GM18520 (cell line): ENCODE measurements at regions not wholly inside any gene's neighbourhood (a gene's known extent, or its start where the extent isn't known, plus 50 kb on each side); places are given as distances from the start of the nearest gene placed in this dataset.

Source experiments
- ATAC-seq: cut with Tn5 transposase; IDR thresholded peaks from one replicate; pipeline ENCODE4 v1.9.1; 2021; ENCODE audit not compliant: unreplicated experiment

GRCh38 chr18:78571831-78572347 lies 407.7 kb upstream of the SALL3 start:
- no peak for ATAC-seq

GRCh38 chr18:78573773-78574172 lies 405.8 kb upstream of the SALL3 start:
- ATAC-seq = no peak

- ATAC-seq = no peak
Measured at GRCh38 chr18:78576967-78577366, 402.7 kb upstream of the SALL3 start.

- ATAC-seq = no peak
Measured at GRCh38 chr18:78579449-78579848, 400.2 kb upstream of the SALL3 start.

- no peak for ATAC-seq
Measured at GRCh38 chr18:78579854-78580577, 399.6 kb upstream of the SALL3 start.

GRCh38 chr18:78580835-78581339 lies 398.7 kb upstream of the SALL3 start:
- no peak for ATAC-seq

GRCh38 chr18:78582181-78582709 lies 397.4 kb upstream of the SALL3 start:
- ATAC-seq = no peak

- ATAC-seq = no peak
Measured at GRCh38 chr18:78582898-78583738, 396.5 kb upstream of the SALL3 start.

- no peak for ATAC-seq
Measured at GRCh38 chr18:78583739-78584458, 395.7 kb upstream of the SALL3 start.

GRCh38 chr18:78584459-78585022 lies 395.1 kb upstream of the SALL3 start:
- no peak for ATAC-seq

- no peak for ATAC-seq
Measured at GRCh38 chr18:78586586-78586985, 393.0 kb upstream of the SALL3 start.

GRCh38 chr18:78587096-78587495 lies 392.5 kb upstream of the SALL3 start:
- no peak for ATAC-seq

GRCh38 chr18:78587626-78588600 lies 391.7 kb upstream of the SALL3 start:
- ATAC-seq = no peak

- ATAC-seq = no peak
Measured at GRCh38 chr18:78589916-78590437, 389.6 kb upstream of the SALL3 start.

- ATAC-seq = no peak
Measured at GRCh38 chr18:78595453-78595852, 384.2 kb upstream of the SALL3 start.

GRCh38 chr18:78595924-78596573 lies 383.6 kb upstream of the SALL3 start:
- ATAC-seq = no peak

GRCh38 chr18:78596794-78597345 lies 382.7 kb upstream of the SALL3 start:
- no peak for ATAC-seq

- ATAC-seq = no peak
Measured at GRCh38 chr18:78601349-78601748, 378.3 kb upstream of the SALL3 start.
